ENCODE measurements at regions not wholly inside any gene's neighbourhood (a gene's known extent, or its start where the extent isn't known, plus 50 kb on each side); places are given as distances from the start of the nearest gene placed in this dataset.

DNA sequence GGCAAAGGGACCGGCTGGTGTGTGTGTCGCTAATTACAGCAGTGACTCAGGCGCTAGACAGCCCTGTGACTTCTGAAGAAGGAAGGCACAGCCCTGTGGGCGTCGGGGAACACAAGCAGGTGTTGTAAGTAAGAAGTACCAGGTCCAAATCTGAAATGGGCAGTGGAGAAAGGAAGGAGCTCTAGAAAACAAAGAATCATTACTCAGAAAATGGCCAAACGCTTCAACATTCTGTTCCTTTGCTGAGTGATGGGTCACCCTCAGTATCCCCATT lies 106.8 kb downstream of the PXDC1 start:
- Histone ChIP-seq H3K27ac (ENCODE audit: low read depth, low read length) (no peak overlapping the region), H3K27me3 (ENCODE audit: control insufficient read depth in 1 of 2, insufficient read depth in 2 of 2, low read length in 2 of 2) (peaks cover 0 to 2% of the 10 kb centered on the region in 2 donors), H3K4me3 (ENCODE audit: low read depth in 1 of 2, low read length in 2 of 2) (no peak overlapping the region)

GRCh38 chr6:3643921-3644738 lies 107.4 kb downstream of the PXDC1 start:
- Histone ChIP-seq H3K4me3 (ENCODE audit: low read depth in 1 of 2, low read length in 2 of 2) (no peak overlapping the region), H3K9ac (ENCODE audit: low read depth in 1 of 2, low read length in 2 of 2) (no peak overlapping the region), H3K36me3 (ENCODE audit: control insufficient read depth in 1 of 2, insufficient read depth in 2 of 2, low read length in 2 of 2) (no peaks in the 10 kb centered on the region), H3K27ac (ENCODE audit: low read depth, low read length) (no peak overlapping the region), H3K4me1 (ENCODE audit: control insufficient read depth in 1 of 2, insufficient read depth in 2 of 2, low read length in 2 of 2) (no peaks in the 10 kb centered on the region), H3K27me3 (ENCODE audit: control insufficient read depth in 1 of 2, insufficient read depth in 2 of 2, low read length in 2 of 2) (peaks cover 0 to 2% of the 10 kb centered on the region in 2 donors), H3K9me3 (ENCODE audit: control insufficient read depth in 1 of 2, low read length in 2 of 2) (no peaks in the 10 kb centered on the region)

More for the DNA sequence above, 106.8 kb downstream of the PXDC1 start:
- H3K36me3 ChIP-seq (ENCODE audit: control insufficient read depth in 1 of 2, insufficient read depth in 2 of 2, low read length in 2 of 2), result no peaks in the 10 kb centered on the region
- H3K4me1 ChIP-seq (ENCODE audit: control insufficient read depth in 1 of 2, insufficient read depth in 2 of 2, low read length in 2 of 2), result no peaks in the 10 kb centered on the region
- no peak overlapping the region for H3K9ac ChIP-seq (ENCODE audit: low read depth in 1 of 2, low read length in 2 of 2)
- no peaks in the 10 kb centered on the region for H3K9me3 ChIP-seq (ENCODE audit: control insufficient read depth in 1 of 2, low read length in 2 of 2)

DNA sequence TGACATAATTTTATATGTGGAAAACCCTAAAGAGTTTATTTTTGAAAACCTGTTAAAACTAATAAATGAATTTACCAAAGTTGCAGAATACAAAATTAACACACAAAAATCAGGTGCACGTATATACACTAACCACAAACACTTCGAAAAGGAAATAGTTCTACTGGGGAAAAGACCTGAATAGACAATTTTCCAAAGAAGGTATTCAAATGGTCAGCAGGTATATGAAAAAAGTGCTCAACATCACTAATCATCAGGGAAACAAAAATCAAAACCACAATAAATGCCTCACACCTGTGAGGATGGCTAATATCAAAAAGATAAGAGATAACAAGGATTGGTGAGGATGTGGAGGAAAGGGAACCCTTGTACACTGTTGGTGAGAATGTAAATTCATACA lies 110.6 kb downstream of the PXDC1 start:
- Histone ChIP-seq H3K36me3 (ENCODE audit: control insufficient read depth in 1 of 2, insufficient read depth in 2 of 2, low read length in 2 of 2) (no peaks in the 10 kb centered on the region), H3K27ac (ENCODE audit: low read depth, low read length) (no peak overlapping the region), H3K4me3 (ENCODE audit: low read depth in 1 of 2, low read length in 2 of 2) (no peak overlapping the region)

DNA sequence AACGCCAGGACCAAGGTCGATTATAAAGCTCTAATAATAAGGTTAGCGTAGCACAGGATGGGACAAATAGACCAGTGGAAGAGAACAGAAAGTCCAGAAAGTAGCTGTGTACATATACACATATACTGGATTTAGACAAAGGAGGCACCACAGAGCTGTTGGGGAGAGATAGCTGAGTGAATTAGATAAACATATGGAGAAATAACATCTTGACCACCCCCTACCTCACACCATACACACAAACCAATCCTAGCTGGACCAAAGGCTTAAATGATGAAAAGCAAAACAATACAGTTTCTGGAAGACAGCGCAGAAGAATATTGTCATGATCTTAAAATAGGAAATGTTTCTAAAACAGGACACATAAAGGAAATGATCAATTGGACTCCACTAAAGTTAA lies 112.9 kb downstream of the PXDC1 start:
- no peaks in the 10 kb centered on the region for H3K27me3 ChIP-seq (ENCODE audit: control insufficient read depth in 1 of 2, insufficient read depth in 2 of 2, low read length in 2 of 2)
- H3K4me1 ChIP-seq (ENCODE audit: control insufficient read depth in 1 of 2, insufficient read depth in 2 of 2, low read length in 2 of 2), result no peaks in the 10 kb centered on the region
- no peaks in the 10 kb centered on the region for H3K9me3 ChIP-seq (ENCODE audit: control insufficient read depth in 1 of 2, low read length in 2 of 2)
- H3K4me3 ChIP-seq (ENCODE audit: low read depth in 1 of 2, low read length in 2 of 2), result no peak overlapping the region
- no peaks in the 10 kb centered on the region for H3K36me3 ChIP-seq (ENCODE audit: control insufficient read depth in 1 of 2, insufficient read depth in 2 of 2, low read length in 2 of 2)
- H3K9ac ChIP-seq (ENCODE audit: low read depth in 1 of 2, low read length in 2 of 2), result no peak overlapping the region
- no peak overlapping the region for H3K27ac ChIP-seq (ENCODE audit: low read depth, low read length)

More for the DNA sequence above, 110.6 kb downstream of the PXDC1 start:
- no peaks in the 10 kb centered on the region for H3K9me3 ChIP-seq (ENCODE audit: control insufficient read depth in 1 of 2, low read length in 2 of 2)
- H3K27me3 ChIP-seq (ENCODE audit: control insufficient read depth in 1 of 2, insufficient read depth in 2 of 2, low read length in 2 of 2), result peaks cover 0 to 2% of the 10 kb centered on the region in 2 donors
- H3K4me1 ChIP-seq (ENCODE audit: control insufficient read depth in 1 of 2, insufficient read depth in 2 of 2, low read length in 2 of 2), result no peaks in the 10 kb centered on the region
- no peak overlapping the region for H3K9ac ChIP-seq (ENCODE audit: low read depth in 1 of 2, low read length in 2 of 2)

- no peaks in the 10 kb centered on the region for H3K9me3 ChIP-seq (ENCODE audit: control insufficient read depth in 1 of 2, low read length in 2 of 2)
- no peak overlapping the region for H3K27ac ChIP-seq (ENCODE audit: low read depth, low read length)
- no peaks in the 10 kb centered on the region for H3K36me3 ChIP-seq (ENCODE audit: control insufficient read depth in 1 of 2, insufficient read depth in 2 of 2, low read length in 2 of 2)
- H3K4me1 ChIP-seq (ENCODE audit: control insufficient read depth in 1 of 2, insufficient read depth in 2 of 2, low read length in 2 of 2), result peaks cover 0 to 3% of the 10 kb centered on the region in 2 donors
- no peaks in the 10 kb centered on the region for H3K27me3 ChIP-seq (ENCODE audit: control insufficient read depth in 1 of 2, insufficient read depth in 2 of 2, low read length in 2 of 2)
- H3K4me3 ChIP-seq (ENCODE audit: low read depth in 1 of 2, low read length in 2 of 2), result no peak overlapping the region
- H3K9ac ChIP-seq (ENCODE audit: low read depth in 1 of 2, low read length in 2 of 2), result no peak overlapping the region
These were observed 115.5 kb downstream of the PXDC1 start for GRCh38 chr6:3636060-3636459.

GRCh38 chr6:3635482-3635881 lies 116.0 kb downstream of the PXDC1 start:
- H3K9me3 ChIP-seq (ENCODE audit: control insufficient read depth in 1 of 2, low read length in 2 of 2), result no peaks in the 10 kb centered on the region
- H3K27me3 ChIP-seq (ENCODE audit: control insufficient read depth in 1 of 2, insufficient read depth in 2 of 2, low read length in 2 of 2), result no peaks in the 10 kb centered on the region
- peaks cover 0 to 3% of the 10 kb centered on the region in 2 donors for H3K4me1 ChIP-seq (ENCODE audit: control insufficient read depth in 1 of 2, insufficient read depth in 2 of 2, low read length in 2 of 2)
- H3K4me3 ChIP-seq (ENCODE audit: low read depth in 1 of 2, low read length in 2 of 2), result no peak overlapping the region
- H3K27ac ChIP-seq (ENCODE audit: low read depth, low read length), result no peak overlapping the region
- no peaks in the 10 kb centered on the region for H3K36me3 ChIP-seq (ENCODE audit: control insufficient read depth in 1 of 2, insufficient read depth in 2 of 2, low read length in 2 of 2)
- H3K9ac ChIP-seq (ENCODE audit: low read depth in 1 of 2, low read length in 2 of 2), result no peak overlapping the region

DNA sequence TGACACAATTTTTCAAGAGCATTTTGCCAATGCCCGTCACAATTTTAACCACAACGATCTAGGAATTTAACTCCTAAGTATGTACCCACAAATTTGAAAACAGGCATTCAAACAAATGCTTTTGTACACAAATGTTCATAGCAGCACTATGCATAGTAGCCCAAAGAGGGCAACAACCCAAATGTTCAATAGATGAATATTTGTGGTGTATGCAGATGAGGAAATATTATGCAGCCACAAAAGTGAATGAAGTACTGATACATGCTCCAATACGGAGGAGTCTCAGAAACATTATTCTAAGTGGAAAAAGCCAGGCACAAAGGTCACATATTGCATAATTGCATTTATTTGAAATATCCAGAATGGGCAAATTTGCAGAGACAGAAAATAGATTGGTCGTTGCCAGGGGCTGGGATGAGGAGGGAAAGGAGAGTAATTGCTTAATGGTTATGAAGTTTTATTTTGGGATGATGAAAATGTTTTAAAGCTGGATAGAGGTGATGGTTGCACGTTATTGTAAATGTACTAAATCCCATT lies 117.2 kb downstream of the PXDC1 start:
- no peaks in the 10 kb centered on the region for H3K9me3 ChIP-seq (ENCODE audit: control insufficient read depth in 1 of 2, low read length in 2 of 2)
- H3K9ac ChIP-seq (ENCODE audit: low read depth in 1 of 2, low read length in 2 of 2), result no peak overlapping the region
- H3K27me3 ChIP-seq (ENCODE audit: control insufficient read depth in 1 of 2, insufficient read depth in 2 of 2, low read length in 2 of 2), result no peaks in the 10 kb centered on the region
- H3K4me3 ChIP-seq (ENCODE audit: low read depth in 1 of 2, low read length in 2 of 2), result no peak overlapping the region
- no peak overlapping the region for H3K27ac ChIP-seq (ENCODE audit: low read depth, low read length)
- H3K4me1 ChIP-seq (ENCODE audit: control insufficient read depth in 1 of 2, insufficient read depth in 2 of 2, low read length in 2 of 2), result peaks cover 0 to 3% of the 10 kb centered on the region in 2 donors
- H3K36me3 ChIP-seq (ENCODE audit: control insufficient read depth in 1 of 2, insufficient read depth in 2 of 2, low read length in 2 of 2), result no peaks in the 10 kb centered on the region

DNA sequence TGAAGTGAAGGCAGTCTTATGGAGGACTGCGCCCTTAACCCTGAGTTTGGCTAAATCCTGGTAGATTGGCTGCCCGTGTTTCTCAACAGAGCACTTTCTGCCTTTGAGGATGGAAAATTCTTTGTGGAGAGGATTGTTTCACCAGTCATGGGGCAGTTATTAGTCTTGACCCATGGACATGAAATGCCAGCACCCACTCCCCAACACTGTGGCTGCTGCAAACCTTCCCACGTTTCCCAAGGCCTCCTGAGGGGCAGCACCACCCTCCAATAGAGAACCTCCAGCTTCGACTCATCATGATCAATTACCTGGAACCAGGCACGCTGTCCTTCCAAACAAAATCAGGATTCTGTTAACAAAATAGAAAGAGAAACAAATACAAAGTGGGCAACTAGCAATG lies 117.8 kb downstream of the PXDC1 start:
- H3K9ac ChIP-seq (ENCODE audit: low read depth in 1 of 2, low read length in 2 of 2), result no peak overlapping the region
- H3K36me3 ChIP-seq (ENCODE audit: control insufficient read depth in 1 of 2, insufficient read depth in 2 of 2, low read length in 2 of 2), result no peaks in the 10 kb centered on the region
- no peak overlapping the region for H3K4me3 ChIP-seq (ENCODE audit: low read depth in 1 of 2, low read length in 2 of 2)
- no peak overlapping the region for H3K27ac ChIP-seq (ENCODE audit: low read depth, low read length)
- no peaks in the 10 kb centered on the region for H3K9me3 ChIP-seq (ENCODE audit: control insufficient read depth in 1 of 2, low read length in 2 of 2)
- H3K4me1 ChIP-seq (ENCODE audit: control insufficient read depth in 1 of 2, insufficient read depth in 2 of 2, low read length in 2 of 2), result peaks cover 0 to 3% of the 10 kb centered on the region in 2 donors
- peaks cover 0 to 2% of the 10 kb centered on the region in 2 donors for H3K27me3 ChIP-seq (ENCODE audit: control insufficient read depth in 1 of 2, insufficient read depth in 2 of 2, low read length in 2 of 2)

- H3K36me3 ChIP-seq (ENCODE audit: control insufficient read depth in 1 of 2, insufficient read depth in 2 of 2, low read length in 2 of 2), result no peaks in the 10 kb centered on the region
- no peak overlapping the region for H3K27ac ChIP-seq (ENCODE audit: low read depth, low read length)
- no peak overlapping the region for H3K4me3 ChIP-seq (ENCODE audit: low read depth in 1 of 2, low read length in 2 of 2)
- no peaks in the 10 kb centered on the region for H3K9me3 ChIP-seq (ENCODE audit: control insufficient read depth in 1 of 2, low read length in 2 of 2)
- peaks cover 0 to 6% of the 10 kb centered on the region in 2 donors for H3K27me3 ChIP-seq (ENCODE audit: control insufficient read depth in 1 of 2, insufficient read depth in 2 of 2, low read length in 2 of 2)
- H3K9ac ChIP-seq (ENCODE audit: low read depth in 1 of 2, low read length in 2 of 2), result no peak overlapping the region
- peaks cover 6 to 8% of the 10 kb centered on the region in 2 donors for H3K4me1 ChIP-seq (ENCODE audit: control insufficient read depth in 1 of 2, insufficient read depth in 2 of 2, low read length in 2 of 2)
These were observed 119.6 kb downstream of the PXDC1 start for GRCh38 chr6:3631877-3632276.

DNA sequence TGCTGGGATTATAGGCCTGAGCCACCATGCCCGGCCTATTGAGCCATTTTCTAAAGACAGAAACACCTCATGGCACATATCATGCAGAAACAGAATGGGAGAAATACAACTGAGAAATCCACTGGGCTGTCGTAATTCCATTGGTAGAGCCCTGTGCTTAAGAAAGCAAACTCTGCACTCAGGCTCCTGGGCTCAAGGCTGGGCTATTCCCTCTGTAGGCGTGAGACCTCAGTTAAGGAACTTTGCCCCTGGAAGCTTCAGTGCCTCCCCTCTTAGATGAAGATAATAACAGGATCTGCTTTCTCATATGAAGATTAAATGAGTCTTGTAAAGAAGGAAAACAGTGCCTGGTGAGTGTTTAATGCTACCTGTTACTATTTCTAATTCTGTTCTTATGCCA lies 120.3 kb downstream of the PXDC1 start:
- peaks cover 0 to 6% of the 10 kb centered on the region in 2 donors for H3K27me3 ChIP-seq (ENCODE audit: control insufficient read depth in 1 of 2, insufficient read depth in 2 of 2, low read length in 2 of 2)
- H3K4me1 ChIP-seq (ENCODE audit: control insufficient read depth in 1 of 2, insufficient read depth in 2 of 2, low read length in 2 of 2), result peaks cover 6 to 8% of the 10 kb centered on the region in 2 donors
- no peaks in the 10 kb centered on the region for H3K9me3 ChIP-seq (ENCODE audit: control insufficient read depth in 1 of 2, low read length in 2 of 2)
- H3K9ac ChIP-seq (ENCODE audit: low read depth in 1 of 2, low read length in 2 of 2), result no peak overlapping the region
- H3K36me3 ChIP-seq (ENCODE audit: control insufficient read depth in 1 of 2, insufficient read depth in 2 of 2, low read length in 2 of 2), result no peaks in the 10 kb centered on the region
- no peak overlapping the region for H3K4me3 ChIP-seq (ENCODE audit: low read depth in 1 of 2, low read length in 2 of 2)
- no peak overlapping the region for H3K27ac ChIP-seq (ENCODE audit: low read depth, low read length)
